DLD1 (cell line): ENCODE measurements at regions not wholly inside any gene's neighbourhood (a gene's known extent, or its start where the extent isn't known, plus 50 kb on each side); places are given as distances from the start of the nearest gene placed in this dataset.
"Not testable (repeated sequence)": the region's sequence is repeated elsewhere in the genome, so short reads cannot be mapped to it uniquely, and the experiment has no call there.

Source experiments
- in situ Hi-C: cut with HindIII; loops from 2 replicates; pipeline ENCODE4 v1.10.0; 2017; ENCODE audit warnings: low sequenced_read_pairs

GRCh38 chr5:154593796-154594195, 115.8 kb upstream of the HAND1 start:
- in situ Hi-C loops = no loop called here

GRCh38 chr5:154593071-154593470, 115.0 kb upstream of the HAND1 start:
- in situ Hi-C loops = no loop called here

GRCh38 chr5:154590093-154590724, 112.2 kb upstream of the HAND1 start:
- in situ Hi-C loops = no loop called here

GRCh38 chr5:154589511-154589910, 111.5 kb upstream of the HAND1 start:
- in situ Hi-C loops = no loop called here

GRCh38 chr5:154588833-154589425, 110.9 kb upstream of the HAND1 start:
- in situ Hi-C loops = not testable (repeated sequence)

GRCh38 chr5:154588091-154588774, 110.2 kb upstream of the HAND1 start:
- in situ Hi-C loops = no loop called here

GRCh38 chr5:154587123-154588026, 109.3 kb upstream of the HAND1 start:
- in situ Hi-C loops = no loop called here

- in situ Hi-C loops = no loop called here
Observed at GRCh38 chr5:154583671-154584177, 105.7 kb upstream of the HAND1 start.

GRCh38 chr5:154580422-154580821, 102.4 kb upstream of the HAND1 start:
- in situ Hi-C loops = no loop called here

GRCh38 chr5:154577416-154577815, 99.4 kb upstream of the HAND1 start:
- in situ Hi-C loops = no loop called here

GRCh38 chr5:154576429-154576806, 98.4 kb upstream of the HAND1 start:
- in situ Hi-C loops = no loop called here

GRCh38 chr5:154575546-154576428, 97.8 kb upstream of the HAND1 start:
- in situ Hi-C loops = no loop called here

- in situ Hi-C loops = no loop called here
Observed at GRCh38 chr5:154573011-154573410, 95.0 kb upstream of the HAND1 start.

GRCh38 chr5:154571325-154572035, 93.5 kb upstream of the HAND1 start:
- in situ Hi-C loops = no loop called here

GRCh38 chr5:154570572-154571324, 92.7 kb upstream of the HAND1 start:
- in situ Hi-C loops = no loop called here

- in situ Hi-C loops = no loop called here
Observed at GRCh38 chr5:154568589-154568988, 90.6 kb upstream of the HAND1 start.

- in situ Hi-C loops = no loop called here
Observed at GRCh38 chr5:154567155-154567554, 89.1 kb upstream of the HAND1 start.

GRCh38 chr5:154566146-154566680, 88.2 kb upstream of the HAND1 start:
- in situ Hi-C loops = no loop called here

- in situ Hi-C loops = no loop called here
Observed at GRCh38 chr5:154565123-154565522, 87.1 kb upstream of the HAND1 start.
